Panc1 (cell line): ENCODE measurements at regions not wholly inside any gene's neighbourhood (a gene's known extent, or its start where the extent isn't known, plus 50 kb on each side); places are given as distances from the start of the nearest gene placed in this dataset.

Experiments
- ATAC-seq: fragments of 200-7000 bp; cut with Tn5 transposase; 2 replicates; pipeline ENCODE4 v1.9.1; 2020; ENCODE audit warnings: mild to moderate bottlenecking, moderate library complexity
- BruUV-seq: library from RNA; stranded (reverse); fragments of 400-500 nt; replicated peaks from 2 replicates; lab custom pipeline; 2021; lab: Mats Ljungman, UMichigan
- CTCF ChIA-PET: fragments of 300-600 bp; sonication (Branson Sonifier 250); formaldehyde crosslinking; loops from one replicate; lab custom pipeline; 2022; ENCODE audit warnings: antibody characterized with exemption; lab: Charles Lee
- POLR2A ChIA-PET: fragments of 300-600 bp; sonication (Branson Sonifier 250); formaldehyde crosslinking; loops from one replicate; lab custom pipeline; 2022; ENCODE audit warnings: antibody characterized with exemption; lab: Charles Lee
- DNase-seq: peaks from one replicate; pipeline ENCODE4 v3.0.0-alpha.2; 2010; ENCODE audit warnings: low read depth, low spot score
- H3K27ac ChIP-seq: 2 replicates; pipeline ENCODE4 v1.5.1; 2011; ENCODE audit warnings: mild to moderate bottlenecking, low read length, inconsistent platforms
- H3K27me3 ChIP-seq: fragments of 200-500 bp; sonication (Bioruptor generic); 2 replicates; pipeline ENCODE4 v1.6.0; 2014; ENCODE audit warnings: low read length, inconsistent platforms; ENCODE audit not compliant: control insufficient read depth, insufficient read depth
- H3K36me3 ChIP-seq: fragments of 200-500 bp; sonication (Bioruptor generic); 2 replicates; pipeline ENCODE4 v1.5.1; 2014; ENCODE audit warnings: inconsistent platforms, mild to moderate bottlenecking, low read length, moderate library complexity; ENCODE audit not compliant: control insufficient read depth, insufficient read depth
- H3K4me1 ChIP-seq: 2 replicates; pipeline ENCODE4 v1.5.1; 2011; ENCODE audit warnings: inconsistent platforms, mild to moderate bottlenecking, low read length, moderate library complexity; ENCODE audit not compliant: control insufficient read depth, insufficient read depth
- H3K4me3 ChIP-seq, 2 experiments: 2 replicates each; pipeline ENCODE4 v1.5.1; 2011 to 2012; ENCODE audit warnings: low read depth in 2 of 2, low read length in 2 of 2, mild to moderate bottlenecking in 2 of 2, inconsistent platforms in 1 of 2, moderate library complexity in 1 of 2
- H3K9me3 ChIP-seq: fragments of 200-500 bp; sonication (Bioruptor generic); 2 replicates; pipeline ENCODE4 v1.5.1; 2014; ENCODE audit warnings: low read depth, mild to moderate bottlenecking, inconsistent platforms, low read length, moderate library complexity; ENCODE audit not compliant: control insufficient read depth, insufficient read depth
- POLR2AphosphoS5 ChIP-seq: IDR thresholded peaks from 2 replicates; pipeline ENCODE4 v1.6.1; 2012; ENCODE audit warnings: mild to moderate bottlenecking, low read depth, low read length, moderate library complexity
- SIN3A ChIP-seq: IDR thresholded peaks from 2 replicates; pipeline ENCODE4 v1.6.1; 2012; ENCODE audit warnings: low read depth, mild to moderate bottlenecking, low read length, moderate library complexity, borderline replicate concordance; ENCODE audit not compliant: insufficient read depth
- TCF7L2 ChIP-seq: IDR thresholded peaks from 2 replicates; pipeline ENCODE4 v1.6.1; 2011; ENCODE audit warnings: mild to moderate bottlenecking, low read depth, low read length, inconsistent platforms
- in situ Hi-C: cut with HindIII; loops from 2 replicates; pipeline ENCODE4 v1.10.0; 2016; ENCODE audit warnings: low sequenced_read_pairs, low pct_unique_long_range_greater_than_20kb
- intact Hi-C: fragments of 100-400 bp; cut with micrococcal nuclease; formaldehyde crosslinking; loops from one replicate; pipeline ENCODE4 v1.10.0; 2022; ENCODE audit not compliant: unreplicated experiment
- TF ChIP-seq, protein P1 (sequence below), 2 experiments: IDR thresholded peaks; 2 replicates each; pipeline ENCODE4 v1.6.1; 2011 to 2012; ENCODE audit warnings: low read depth in 2 of 2, control low read depth in 1 of 2, low read length in 1 of 2, mild to moderate bottlenecking in 1 of 2, moderate library complexity in 1 of 2; ENCODE audit not compliant: insufficient read depth in 1 of 2
- TF ChIP-seq, protein P2 (sequence below): fragments of 450-650 bp; IDR thresholded peaks from 2 replicates; pipeline ENCODE4 v1.5.1; 2017; ENCODE audit warnings: mild to moderate bottlenecking

GRCh38 chr4:184887947-184888346 lies 62.2 kb upstream of the ACSL1 start:
- Histone ChIP-seq H3K27me3 (no peaks in the 10 kb centered on the region), H3K27ac (no peak overlapping the region), H3K9me3 (no peaks in the 10 kb centered on the region), H3K36me3 (no peaks in the 10 kb centered on the region), H3K4me3 (no peak overlapping the region), H3K4me1 (no peaks in the 10 kb centered on the region)
- TF ChIP-seq SIN3A (no peak), POLR2AphosphoS5 (no peak), TCF7L2 (no peak)
- TF ChIP-seq, protein P1, sequence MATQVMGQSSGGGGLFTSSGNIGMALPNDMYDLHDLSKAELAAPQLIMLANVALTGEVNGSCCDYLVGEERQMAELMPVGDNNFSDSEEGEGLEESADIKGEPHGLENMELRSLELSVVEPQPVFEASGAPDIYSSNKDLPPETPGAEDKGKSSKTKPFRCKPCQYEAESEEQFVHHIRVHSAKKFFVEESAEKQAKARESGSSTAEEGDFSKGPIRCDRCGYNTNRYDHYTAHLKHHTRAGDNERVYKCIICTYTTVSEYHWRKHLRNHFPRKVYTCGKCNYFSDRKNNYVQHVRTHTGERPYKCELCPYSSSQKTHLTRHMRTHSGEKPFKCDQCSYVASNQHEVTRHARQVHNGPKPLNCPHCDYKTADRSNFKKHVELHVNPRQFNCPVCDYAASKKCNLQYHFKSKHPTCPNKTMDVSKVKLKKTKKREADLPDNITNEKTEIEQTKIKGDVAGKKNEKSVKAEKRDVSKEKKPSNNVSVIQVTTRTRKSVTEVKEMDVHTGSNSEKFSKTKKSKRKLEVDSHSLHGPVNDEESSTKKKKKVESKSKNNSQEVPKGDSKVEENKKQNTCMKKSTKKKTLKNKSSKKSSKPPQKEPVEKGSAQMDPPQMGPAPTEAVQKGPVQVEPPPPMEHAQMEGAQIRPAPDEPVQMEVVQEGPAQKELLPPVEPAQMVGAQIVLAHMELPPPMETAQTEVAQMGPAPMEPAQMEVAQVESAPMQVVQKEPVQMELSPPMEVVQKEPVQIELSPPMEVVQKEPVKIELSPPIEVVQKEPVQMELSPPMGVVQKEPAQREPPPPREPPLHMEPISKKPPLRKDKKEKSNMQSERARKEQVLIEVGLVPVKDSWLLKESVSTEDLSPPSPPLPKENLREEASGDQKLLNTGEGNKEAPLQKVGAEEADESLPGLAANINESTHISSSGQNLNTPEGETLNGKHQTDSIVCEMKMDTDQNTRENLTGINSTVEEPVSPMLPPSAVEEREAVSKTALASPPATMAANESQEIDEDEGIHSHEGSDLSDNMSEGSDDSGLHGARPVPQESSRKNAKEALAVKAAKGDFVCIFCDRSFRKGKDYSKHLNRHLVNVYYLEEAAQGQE (IDR thresholded peaks at IDR 0.05; ENCODE audit: insufficient read depth in 1 of 2, low read depth in 2 of 2, low read length in 1 of 2) = no peak
- TF ChIP-seq, protein P2, sequence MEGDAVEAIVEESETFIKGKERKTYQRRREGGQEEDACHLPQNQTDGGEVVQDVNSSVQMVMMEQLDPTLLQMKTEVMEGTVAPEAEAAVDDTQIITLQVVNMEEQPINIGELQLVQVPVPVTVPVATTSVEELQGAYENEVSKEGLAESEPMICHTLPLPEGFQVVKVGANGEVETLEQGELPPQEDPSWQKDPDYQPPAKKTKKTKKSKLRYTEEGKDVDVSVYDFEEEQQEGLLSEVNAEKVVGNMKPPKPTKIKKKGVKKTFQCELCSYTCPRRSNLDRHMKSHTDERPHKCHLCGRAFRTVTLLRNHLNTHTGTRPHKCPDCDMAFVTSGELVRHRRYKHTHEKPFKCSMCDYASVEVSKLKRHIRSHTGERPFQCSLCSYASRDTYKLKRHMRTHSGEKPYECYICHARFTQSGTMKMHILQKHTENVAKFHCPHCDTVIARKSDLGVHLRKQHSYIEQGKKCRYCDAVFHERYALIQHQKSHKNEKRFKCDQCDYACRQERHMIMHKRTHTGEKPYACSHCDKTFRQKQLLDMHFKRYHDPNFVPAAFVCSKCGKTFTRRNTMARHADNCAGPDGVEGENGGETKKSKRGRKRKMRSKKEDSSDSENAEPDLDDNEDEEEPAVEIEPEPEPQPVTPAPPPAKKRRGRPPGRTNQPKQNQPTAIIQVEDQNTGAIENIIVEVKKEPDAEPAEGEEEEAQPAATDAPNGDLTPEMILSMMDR = no peak
- no TSS peak for BruUV-seq
- in situ Hi-C loops (no loop called here), intact Hi-C loops (no loop called here)
- ChIA-PET CTCF (no interaction called here), POLR2A (no interaction called here)
- DNase-seq = no peak
- ATAC-seq = no peak

- H3K9me3 ChIP-seq = no peaks in the 10 kb centered on the region
- ATAC-seq = no peak
- no peaks in the 10 kb centered on the region for H3K36me3 ChIP-seq
- TF ChIP-seq, protein P1 (IDR thresholded peaks at IDR 0.05; ENCODE audit: insufficient read depth in 1 of 2, low read depth in 2 of 2, low read length in 1 of 2) = no peak
- no peak for TF ChIP-seq SIN3A
- TF ChIP-seq, protein P2 = no peak
- TF ChIP-seq POLR2AphosphoS5 = no peak
- TF ChIP-seq TCF7L2 = no peak
- POLR2A ChIA-PET = no interaction called here
- no peak overlapping the region for H3K4me3 ChIP-seq
- H3K27ac ChIP-seq = no peak overlapping the region
- DNase-seq = no peak
- intact Hi-C loops (no loop called here), in situ Hi-C loops (no loop called here)
- no peaks in the 10 kb centered on the region for H3K4me1 ChIP-seq
- BruUV-seq = no TSS peak
- CTCF ChIA-PET = no interaction called here
- no peaks in the 10 kb centered on the region for H3K27me3 ChIP-seq
Measured at GRCh38 chr4:184889666-184890335, 64.0 kb upstream of the ACSL1 start.
